Dedifferentiated amniotic fluid mesenchymal stem cell (primary cell): ENCODE measurements at regions not wholly inside any gene's neighbourhood (a gene's known extent, or its start where the extent isn't known, plus 50 kb on each side); places are given as distances from the start of the nearest gene placed in this dataset.
"Not testable (repeated sequence)": the region's sequence is repeated elsewhere in the genome, so short reads cannot be mapped to it uniquely, and the experiment has no call there.

ENCODE experiments used
- DNase-seq: peaks from one replicate; pipeline ENCODE4 v3.0.0-alpha.2; 2016; ENCODE audit errors: extremely low spot score

DNA sequence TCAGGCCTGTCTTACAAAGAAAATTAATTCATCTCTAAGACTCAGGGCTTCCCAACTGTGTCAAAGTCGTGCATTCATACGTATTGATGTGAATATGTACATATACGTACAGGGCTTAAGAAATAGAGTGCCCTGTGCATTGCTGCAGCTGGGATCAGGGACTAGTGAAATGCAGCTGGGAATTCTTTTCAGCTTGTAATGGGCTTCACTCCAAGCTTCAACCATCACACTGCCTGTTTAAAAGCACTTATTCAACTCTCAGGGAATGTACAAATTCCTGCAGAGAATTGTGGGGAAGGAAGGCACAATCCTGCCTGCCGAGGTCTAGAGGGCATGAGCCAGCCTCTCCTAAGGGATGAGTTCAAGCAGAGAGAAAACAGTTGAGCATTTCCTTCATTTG lies 59.6 kb upstream of the MAN2A1 start:
- peak; percentile 49 for DNase-seq

DNA sequence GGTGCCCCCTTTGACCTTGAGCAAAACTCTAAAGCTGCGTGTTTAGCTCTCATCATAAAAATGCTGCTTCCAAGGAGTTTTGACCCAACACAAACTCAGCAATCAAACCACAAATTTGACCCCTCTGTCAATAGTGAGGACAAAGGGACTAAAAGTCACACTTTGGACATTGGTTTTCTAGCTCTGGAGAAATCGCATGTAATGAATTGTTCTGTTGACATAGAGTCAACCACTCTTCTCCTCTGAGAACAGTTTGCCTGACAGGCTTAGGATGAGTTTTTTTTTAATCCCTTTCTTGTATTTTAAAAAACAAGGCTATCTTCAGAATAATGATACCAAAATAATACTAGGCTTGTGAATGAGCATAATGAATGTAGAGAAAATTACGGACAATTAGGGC lies 61.1 kb upstream of the MAN2A1 start:
- no peak for DNase-seq

DNA sequence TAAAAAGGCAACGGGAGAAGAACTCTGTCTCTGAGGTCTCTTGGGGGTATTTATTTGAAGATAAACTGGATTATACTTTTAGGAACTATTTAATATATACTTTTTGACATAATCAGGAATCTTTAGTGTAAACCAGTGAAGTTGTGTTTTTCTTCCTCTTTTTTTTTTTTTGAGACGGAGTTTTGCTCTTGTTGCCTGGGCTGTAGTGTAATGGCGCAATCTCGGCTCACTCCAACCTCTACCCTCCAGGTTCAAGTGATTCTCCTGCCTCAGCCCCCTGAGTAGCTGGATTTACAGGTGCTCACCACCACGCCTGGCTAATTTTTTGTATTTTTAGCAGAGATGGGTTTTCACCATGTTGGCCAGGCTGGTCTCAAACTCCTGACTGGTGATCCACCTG lies 68.5 kb upstream of the MAN2A1 start:
- DNase-seq = not testable (repeated sequence)

DNA sequence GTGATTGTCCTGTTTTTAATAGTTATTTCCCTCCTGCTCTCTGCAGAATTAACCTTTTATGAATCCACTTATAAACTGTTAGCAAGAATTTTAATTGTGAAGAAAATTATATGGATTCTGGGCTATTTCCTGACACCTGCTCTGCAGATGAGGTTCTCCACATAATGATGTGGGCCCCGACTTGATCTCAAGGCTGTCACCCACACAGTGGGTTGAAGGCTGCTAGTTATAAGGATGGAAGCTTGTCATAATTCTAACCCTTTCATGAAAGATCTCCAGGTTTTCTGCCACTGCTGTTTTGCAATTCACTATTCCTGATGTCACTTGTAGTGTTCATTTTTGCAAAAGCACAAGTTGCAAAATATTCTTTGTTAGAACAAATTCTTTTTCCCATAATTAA lies 69.1 kb upstream of the MAN2A1 start:
- DNase-seq = no peak

DNA sequence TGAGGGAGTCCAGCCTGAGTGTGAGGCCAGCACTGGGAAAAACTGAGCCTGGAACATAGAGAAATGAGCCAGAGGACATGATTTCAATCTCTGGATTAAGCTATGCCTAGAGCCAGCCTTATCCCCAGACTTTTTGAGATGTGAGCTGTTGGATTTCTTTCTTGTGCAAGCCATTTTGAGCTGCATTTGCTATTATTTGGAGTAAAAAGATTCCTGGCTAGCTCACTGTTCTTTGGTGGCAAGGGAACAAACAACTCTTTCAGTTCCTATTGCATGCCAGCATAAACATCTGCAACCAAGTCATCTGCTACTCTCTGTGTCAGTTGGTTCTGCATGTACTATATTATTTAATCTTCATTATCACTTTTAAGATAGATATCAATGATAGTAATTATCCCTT lies 70.1 kb upstream of the MAN2A1 start:
- no peak for DNase-seq

DNA sequence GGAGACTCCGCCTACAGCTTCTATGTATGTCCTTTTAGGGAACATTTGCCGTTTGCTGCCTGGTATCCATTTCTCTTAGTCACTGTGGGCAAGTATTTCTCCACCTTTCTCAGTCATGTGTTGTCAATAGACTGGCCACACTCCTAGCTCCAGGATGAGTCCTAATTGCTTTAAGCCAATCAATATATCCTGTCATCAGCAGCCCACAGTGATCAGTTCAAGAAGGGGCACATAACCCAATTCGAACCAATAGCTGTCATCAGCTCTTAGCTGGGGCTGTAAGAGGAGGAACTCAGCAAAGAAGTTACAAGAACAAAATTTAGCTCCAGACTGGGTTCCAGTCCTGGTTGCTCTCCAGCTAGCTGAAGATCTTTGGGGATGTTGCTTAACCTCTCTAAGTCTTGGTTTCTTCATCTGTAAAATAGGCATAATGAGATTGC lies 70.7 kb upstream of the MAN2A1 start:
- no peak for DNase-seq

DNA sequence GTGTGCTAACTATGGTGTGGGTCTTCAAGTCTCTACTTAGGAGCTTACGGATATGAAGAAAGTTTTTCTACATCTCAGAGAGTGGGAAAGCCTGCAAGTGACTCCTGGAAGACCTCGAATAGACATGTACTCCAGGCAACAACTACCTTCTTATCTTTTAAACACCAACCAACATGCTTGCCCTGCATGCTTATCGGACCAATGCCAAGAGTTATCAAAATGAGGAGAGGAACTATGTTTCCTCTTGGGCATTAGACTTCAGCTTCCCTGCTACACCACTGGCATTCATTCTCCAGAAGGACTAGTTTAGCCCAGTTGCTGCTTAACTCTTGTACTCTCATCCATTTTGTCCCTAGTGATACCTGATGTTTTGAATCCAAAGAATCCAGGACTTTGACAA lies 74.7 kb upstream of the MAN2A1 start:
- DNase-seq = no peak

DNA sequence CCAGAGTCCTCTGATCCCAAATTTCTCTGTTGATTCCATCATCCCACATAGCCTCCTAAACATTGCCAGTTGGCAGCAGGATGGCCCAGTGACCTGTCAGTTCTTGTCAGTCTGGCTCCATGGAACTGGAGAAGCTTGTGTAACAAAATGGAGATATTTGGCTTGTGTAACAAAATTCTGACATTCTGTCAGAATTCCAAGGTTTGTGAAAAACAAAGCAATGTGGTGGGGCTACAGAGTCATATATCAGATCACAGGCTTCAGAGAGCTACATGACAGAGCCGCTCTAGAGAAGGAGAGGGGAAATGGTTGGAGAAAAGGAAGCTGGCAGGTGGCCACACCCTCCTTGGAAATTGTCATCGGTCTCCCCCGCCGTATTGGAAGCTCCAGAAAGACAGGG lies 75.4 kb upstream of the MAN2A1 start:
- no peak for DNase-seq

DNA sequence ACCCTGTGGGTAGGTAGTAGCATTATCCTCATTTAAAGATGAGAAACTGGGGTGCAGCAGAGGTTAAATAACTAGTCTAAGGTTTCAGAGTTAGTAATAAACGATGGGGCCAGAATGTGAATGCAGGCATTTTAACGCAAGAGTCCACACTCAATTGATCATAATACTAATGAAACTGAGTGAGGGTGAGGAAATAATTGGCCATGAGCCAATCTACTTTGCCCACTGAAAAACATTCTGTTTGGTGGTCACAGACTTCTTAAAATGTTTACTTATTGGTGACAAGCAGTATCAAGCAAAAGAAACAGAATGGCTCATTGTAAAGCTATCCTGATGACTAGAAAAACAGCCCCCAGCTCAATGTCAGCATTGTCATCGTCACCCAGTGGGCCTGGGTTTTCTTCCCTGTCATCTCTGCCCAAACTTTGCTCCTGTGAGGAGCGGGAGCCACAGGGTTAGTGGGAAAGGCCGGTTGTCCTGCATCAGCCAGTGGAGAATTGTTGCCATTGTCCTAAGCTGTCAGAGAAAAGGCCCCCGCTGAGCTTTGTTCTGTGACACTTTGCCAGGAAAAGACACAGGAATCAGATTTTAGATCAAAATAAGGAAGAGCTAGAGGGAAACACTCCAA lies 77.3 kb upstream of the MAN2A1 start:
- no peak for DNase-seq

DNA sequence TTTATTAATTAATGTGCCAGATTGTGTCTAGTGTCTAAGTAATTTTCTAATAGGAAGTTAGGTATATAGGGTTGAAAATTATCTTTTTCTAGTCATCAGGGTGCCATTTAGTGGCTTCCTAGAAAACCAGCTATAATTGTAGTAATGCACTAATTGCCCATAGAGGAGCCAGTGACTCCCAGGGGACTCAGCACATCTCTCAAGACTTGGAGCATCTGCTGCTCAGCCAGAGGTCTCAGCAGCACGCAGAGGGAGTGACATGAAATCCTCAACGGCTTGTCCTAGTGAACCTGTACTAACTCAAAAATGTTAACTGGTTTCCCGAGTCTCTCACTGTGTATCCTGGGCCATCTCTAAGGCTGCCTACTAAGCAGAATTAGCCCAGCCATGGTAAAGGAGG lies 78.2 kb upstream of the MAN2A1 start:
- no peak for DNase-seq

DNA sequence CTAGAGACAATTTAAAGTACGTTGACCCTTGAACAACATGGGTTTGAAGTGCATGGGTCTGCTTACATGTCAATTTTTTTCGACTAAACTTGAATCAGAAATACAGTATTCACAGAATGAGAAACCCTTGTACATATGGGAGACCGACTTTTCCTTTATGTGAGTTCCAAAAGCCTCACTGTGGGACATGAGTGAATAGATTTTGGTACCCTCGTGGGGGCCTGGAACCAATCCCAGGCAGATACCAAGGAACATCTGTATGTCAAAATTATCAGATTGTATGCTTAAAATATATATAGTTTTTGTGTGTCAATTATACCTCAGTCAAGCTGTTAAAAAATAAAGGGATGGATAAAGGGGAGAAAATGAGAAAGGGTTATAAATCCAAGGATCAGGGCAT lies 78.7 kb upstream of the MAN2A1 start:
- DNase-seq = no peak

DNA sequence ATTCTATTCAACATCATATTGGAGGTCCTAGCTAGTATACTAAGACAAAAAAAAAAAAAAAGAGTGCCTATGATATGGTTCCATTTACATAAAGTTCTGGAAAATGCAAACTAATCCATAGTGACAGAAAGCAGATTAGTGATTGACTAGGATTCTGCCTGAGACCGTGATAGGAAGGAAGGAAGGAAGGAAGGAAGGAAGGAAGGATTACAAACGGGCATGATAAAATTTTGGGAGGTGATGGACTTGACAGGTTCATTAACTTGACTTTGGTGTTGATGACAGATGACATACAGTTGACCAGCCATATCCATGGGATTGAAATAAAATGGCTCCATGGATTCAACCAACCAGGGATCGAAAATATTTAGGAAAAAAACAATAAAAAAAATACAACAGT lies 79.1 kb upstream of the MAN2A1 start:
- no peak for DNase-seq

DNA sequence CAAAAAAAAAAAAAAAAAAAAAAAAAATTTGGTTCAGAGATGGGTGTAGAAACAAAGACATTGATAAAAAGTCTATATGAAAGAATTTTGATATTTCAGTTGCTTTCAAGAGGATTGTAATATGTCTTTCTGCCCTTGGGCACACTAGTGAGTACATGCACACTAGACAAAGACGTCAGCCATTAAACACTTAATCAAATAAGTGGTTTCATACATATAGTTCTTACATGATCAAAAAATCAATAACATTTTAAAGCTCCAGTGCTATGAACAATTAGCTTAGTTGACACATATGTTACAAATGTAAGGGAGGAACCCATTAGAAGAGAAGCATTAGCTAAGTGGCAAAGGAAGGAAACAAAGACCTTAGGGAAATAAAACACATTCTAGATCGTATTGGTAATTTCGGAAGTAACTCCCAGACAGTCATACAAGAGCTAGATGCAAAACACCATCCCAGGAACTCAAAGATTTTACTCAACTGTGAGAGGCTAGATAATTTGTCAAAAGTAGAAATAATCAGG lies 84.5 kb upstream of the MAN2A1 start:
- no peak for DNase-seq

DNA sequence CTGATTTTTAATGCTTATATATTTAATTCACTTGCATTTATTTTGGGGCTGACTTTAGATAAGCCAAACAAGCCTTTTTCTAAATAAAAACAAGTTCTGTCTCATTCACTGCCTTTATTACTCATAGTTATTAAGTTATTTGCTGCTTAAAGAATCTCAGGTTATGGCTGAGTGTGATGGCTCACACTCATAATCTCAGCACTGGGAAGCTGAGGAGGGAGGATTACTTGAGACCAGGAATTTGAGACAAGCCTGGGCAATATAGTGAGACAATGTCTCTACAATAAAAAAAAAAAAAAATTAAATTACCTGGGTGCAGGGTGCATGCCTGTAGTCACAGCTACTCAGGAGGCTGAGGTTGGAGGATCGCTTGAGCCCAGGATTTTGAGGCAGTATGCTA lies 85.0 kb upstream of the MAN2A1 start:
- no peak for DNase-seq

DNA sequence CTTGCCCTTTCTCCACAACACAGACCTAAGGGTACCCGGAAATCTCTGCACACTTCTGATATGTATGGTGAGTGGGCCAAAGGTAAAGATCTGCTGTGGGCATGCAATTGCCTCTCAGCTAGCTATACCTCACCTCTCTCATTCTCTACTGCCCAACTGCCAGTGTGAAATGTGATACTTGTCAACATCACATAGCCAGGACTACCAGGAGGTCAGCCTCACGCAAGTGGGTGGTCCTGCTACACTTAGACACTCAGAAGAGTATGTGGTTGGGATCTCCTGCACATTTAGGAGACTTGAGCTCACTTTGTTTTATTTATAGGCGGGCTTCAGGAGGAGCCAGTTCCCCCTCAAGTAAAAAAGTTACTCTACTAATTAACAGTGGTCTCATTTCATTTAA lies 88.0 kb upstream of the MAN2A1 start:
- no peak for DNase-seq

DNA sequence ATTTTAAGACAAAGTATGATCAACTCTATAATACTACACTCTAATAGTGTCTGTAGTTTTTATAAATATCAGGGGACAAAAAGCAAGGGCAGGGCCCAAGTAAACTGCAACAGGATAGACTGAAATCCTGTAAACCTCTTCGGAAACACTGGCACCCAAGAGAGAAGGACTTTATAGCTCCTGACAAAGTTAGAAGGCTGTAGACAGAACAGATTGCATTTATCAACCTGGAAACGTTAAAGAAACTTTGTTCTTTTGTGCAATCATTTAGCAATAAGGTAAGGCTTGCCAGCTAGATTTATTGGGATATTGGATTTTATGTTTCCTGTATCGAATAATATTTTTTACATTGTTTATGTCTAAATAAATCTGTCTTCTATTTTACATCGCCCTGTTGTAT lies 91.8 kb upstream of the MAN2A1 start:
- DNase-seq = no peak

DNA sequence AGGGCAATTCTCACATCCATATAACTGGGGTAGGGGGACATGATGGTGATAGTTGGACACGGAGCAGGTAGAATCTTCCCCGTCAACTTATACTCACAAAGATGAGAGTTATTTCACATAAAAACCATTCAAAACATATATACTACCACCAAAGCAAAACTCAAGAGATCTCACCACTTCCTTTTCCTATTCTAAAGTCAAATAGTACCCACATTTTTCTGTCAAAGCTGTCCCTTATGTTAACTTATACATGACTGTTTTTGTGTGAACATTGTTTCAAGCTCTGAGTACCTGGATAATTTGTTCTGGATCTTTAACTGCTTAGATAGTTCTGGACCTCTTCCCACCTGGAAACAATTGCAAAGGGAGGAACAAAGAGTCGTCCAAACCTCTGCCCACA lies 95.5 kb upstream of the MAN2A1 start:
- no peak for DNase-seq

DNA sequence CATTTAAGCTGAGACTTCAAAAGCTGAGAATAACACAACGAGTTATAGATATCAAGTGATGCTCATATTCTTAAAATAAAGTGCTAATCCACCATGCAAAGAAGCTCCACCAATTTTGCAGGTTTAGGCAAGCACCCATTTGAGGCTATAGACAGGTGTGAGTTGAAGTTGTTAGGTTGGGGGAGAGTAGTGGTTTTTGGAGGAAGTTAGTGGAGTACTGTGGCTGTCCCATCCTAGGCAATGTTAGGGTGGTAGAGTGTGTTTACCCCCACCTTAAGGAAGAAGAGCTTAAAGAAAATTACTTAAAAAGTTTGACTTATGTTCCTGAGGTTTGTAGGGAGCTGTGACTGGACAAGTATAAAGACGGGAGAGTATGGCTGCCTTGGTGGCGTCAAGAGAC lies 98.9 kb upstream of the MAN2A1 start:
- no peak for DNase-seq

DNA sequence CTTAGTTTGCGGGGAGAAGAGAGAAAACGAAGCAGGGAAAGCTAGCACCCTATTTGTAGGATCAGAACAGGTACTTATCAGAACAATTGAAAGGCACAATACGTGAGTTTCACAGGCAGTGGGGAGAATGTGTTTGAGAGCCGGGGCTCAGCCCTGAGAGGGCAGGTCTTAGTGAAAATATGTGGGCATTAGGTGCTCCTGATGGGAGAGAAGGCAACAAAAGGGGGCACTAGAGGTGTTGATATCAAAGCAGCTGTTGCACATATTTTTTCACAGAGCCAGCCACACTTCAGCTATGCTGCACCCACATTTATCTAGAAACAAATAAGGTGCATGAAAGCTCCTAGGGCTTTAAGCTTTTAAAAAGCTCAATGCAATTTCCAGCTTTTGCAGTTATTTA lies 99.7 kb upstream of the MAN2A1 start:
- DNase-seq = no peak

DNA sequence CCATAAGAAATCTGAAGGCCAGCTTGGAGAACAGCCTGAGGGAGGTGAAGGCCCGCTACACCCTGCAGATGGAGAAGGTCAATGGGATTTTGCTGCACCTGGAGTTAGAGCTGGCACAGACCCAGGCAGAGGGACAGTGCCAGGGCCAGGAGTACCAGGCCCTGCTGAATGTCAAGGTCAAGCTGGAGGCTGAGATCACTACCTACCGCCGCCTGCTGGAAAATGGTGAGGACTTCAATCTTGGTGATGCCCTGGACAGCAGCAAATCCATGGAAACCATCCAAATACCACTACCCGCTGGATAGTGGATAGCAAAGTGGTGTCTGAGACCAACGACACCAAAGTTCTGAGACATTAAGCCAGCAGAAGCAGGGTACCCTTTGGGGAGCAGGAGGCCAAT lies 100.5 kb upstream of the MAN2A1 start:
- DNase-seq = no peak

DNA sequence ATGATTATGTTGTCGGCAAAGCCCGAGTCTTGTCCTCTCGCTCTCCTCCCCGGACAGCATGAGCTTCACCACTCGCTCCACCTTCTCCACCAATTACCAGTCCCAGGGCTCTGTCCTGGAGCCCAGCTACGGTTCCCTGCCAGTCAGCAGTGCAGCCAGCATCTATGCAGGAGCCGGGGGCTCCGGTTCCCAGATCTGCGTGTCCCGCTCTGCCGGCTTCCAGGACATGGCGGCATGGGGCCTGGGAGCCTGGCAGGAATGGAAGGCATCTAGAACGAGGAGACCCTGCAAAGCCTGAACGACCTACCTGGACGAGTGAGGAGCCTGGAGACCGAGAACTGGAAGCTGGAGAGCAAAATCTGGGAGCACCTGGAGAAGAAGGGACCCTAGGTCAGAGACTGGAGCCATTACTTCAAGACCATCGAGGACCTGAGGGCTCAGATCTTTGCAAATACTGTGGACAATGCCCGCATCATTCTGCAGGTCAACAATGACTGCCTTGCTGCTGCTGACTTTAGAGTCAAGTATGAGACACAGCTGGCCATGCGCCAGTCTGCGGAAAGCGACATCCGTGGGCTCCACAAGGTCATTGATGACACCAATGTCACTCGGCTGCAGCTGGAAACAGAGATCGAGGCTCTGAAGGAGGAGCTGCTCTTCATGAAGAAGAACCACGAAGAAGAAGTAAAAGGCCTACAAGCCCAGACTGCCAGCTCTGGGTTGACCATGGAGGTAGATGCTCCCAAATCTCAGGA lies 101.3 kb upstream of the MAN2A1 start:
- no peak for DNase-seq

DNA sequence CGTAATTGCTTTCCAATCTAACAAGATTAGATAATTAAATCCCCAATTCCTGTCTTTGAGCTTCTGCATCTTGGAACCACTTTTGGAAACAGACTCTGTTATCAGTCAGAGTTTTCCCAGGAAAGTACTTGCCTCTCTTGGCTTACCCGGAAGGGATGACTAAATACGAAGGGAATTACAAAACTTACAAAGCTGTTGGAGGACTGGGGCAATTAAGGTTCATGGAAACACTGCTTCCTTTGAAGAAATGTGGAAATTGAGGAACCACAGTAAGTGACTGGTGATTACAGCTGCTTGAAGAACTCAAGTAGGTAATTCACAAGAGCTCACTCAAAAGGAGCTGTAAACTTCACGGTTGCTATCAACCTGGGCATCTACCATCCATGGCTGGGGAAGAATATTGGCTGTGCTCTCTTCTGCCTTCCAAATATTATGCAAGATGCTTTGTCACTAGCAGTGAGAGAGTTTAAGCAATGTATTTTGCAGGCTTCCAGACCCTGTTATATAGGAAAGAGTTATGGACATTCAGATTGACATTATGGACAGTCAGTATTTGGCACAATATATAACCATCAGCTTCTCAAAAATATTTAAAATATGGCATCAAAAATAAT lies 104.6 kb upstream of the MAN2A1 start:
- no peak for DNase-seq

DNA sequence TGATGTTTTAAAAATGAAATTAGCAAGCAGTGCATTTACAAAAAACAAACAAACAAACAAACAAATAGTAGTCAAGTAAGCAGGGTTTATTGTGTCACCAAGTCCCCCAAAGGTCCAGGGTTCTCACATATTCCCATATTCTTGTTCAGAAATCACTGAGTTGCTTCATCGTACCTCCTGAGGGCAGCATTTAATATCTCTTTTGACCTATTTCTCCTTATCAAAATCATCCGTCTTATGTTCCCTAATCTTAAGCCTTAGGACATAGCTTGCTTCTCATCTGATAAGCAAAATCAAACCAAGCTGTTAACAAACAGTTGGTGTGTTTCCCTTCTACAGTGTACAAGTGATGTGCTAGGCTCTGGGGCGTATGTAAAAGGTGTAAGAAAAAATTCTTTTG lies 109.5 kb upstream of the MAN2A1 start:
- DNase-seq = no peak
